HG02981 (cell line): ENCODE measurements at regions not wholly inside any gene's neighbourhood (a gene's known extent, or its start where the extent isn't known, plus 50 kb on each side); places are given as distances from the start of the nearest gene placed in this dataset.
"Not testable (repeated sequence)": the region's sequence is repeated elsewhere in the genome, so short reads cannot be mapped to it uniquely, and the experiment has no call there.

Experiments used
- ATAC-seq: cut with Tn5 transposase; IDR thresholded peaks from one replicate; pipeline ENCODE4 v1.9.1; 2021; ENCODE audit warnings: mild to moderate bottlenecking, moderate library complexity; ENCODE audit not compliant: unreplicated experiment

GRCh38 chr16:48057048-48057447 is 98.7 kb downstream of the ABCC12 start:
- no peak for ATAC-seq

- peak; percentile 70 for ATAC-seq
These were observed 100.8 kb downstream of the ABCC12 start for GRCh38 chr16:48054881-48055601.

GRCh38 chr16:48053418-48053745 is 102.4 kb downstream of the ABCC12 start:
- no peak for ATAC-seq

GRCh38 chr16:48052731-48053417 is 102.9 kb downstream of the ABCC12 start:
- ATAC-seq, result no peak

- no peak for ATAC-seq
These were observed 104.9 kb downstream of the ABCC12 start for GRCh38 chr16:48050871-48051270.

DNA sequence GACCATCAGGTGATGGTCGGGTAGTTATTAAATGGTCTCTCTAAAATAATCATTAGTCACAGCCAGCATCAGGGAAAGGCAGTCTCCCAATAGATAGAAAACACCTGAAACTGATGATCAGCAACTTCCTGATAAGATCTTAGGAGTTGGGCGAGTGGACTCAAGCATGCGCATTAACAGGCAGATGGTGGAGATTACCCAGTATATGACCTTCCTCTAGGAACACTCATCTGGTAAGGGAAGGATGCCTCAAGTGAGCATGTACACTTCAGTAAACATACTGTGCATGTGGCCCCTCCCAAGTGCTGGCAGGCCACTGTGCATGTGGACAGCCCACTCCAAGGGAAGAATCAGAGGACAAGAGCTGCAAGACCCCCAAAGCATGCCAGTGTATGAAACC is 105.9 kb downstream of the ABCC12 start:
- no peak for ATAC-seq

- ATAC-seq, result no peak
These were observed 108.1 kb downstream of the ABCC12 start for GRCh38 chr16:48047720-48048119.

GRCh38 chr16:48047241-48047640 is 108.6 kb downstream of the ABCC12 start:
- no peak for ATAC-seq

- ATAC-seq, result no peak
These were observed 111.7 kb downstream of the ABCC12 start for GRCh38 chr16:48044117-48044516.

DNA sequence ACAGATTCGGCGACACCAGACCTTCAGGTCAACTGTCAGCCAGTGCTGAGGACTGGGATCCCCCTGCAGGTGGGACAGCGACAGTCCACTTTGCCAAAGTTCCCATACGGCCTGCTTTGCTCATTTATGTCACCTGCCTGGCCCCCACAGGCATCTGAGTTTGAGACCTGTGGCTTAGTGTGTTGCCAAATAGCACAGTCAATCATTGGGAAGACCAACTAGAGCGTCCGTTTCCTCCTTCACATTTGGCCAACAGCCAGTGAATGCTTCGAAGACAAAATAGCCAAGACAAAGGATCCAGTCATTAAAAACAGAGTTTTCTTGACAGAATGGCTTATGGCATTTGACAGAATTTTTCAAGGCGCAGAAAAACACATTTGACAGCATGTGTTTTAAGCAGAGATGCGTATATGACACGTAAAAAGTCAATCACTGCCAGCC is 113.8 kb downstream of the ABCC12 start:
- no peak for ATAC-seq

- no peak for ATAC-seq
These were observed 120.7 kb downstream of the ABCC12 start for GRCh38 chr16:48035142-48035541.

GRCh38 chr16:48030926-48031325 is 124.9 kb downstream of the ABCC12 start:
- ATAC-seq, result no peak

DNA sequence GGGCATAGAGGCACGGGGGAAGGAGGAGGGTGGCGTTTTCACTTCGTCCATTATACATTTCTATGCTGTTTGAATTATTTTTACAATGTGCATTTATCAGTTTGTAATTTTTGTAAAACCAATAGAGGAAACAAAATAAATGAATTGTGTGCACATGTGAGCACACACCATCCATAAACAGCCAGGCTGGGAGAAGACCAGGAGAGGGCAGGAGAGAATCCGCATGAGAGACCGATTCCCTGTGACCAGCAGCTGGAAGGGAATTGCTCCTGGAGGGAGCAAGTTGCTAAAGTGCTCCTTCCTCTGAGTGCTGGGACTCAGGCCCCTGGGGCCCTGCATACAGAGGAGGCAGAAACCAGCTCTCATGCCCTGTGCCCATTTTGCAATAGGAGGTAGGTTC is 126.0 kb downstream of the ABCC12 start:
- ATAC-seq, result no peak

GRCh38 chr16:48025359-48025758 is 130.4 kb downstream of the ABCC12 start:
- ATAC-seq, result no peak

DNA sequence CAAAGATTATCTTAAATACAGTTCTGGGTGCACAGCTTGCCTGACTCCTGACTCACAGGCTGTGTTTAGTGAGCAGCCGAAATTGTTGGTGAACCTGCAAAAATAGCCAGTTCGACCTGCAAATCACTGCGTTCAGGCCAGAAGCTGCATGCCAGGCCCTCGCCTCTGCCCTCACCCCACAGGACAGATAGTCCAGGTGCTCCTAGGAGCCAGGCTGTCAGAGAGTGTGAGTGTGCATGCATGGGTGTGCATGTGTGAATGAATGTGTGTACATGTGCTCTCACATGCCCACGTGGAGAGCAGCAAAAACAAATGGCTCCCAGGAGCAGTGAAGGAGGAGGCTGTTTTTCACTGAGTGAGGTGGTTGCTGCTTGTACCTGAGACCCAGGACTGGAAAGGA is 131.8 kb downstream of the ABCC12 start:
- no peak for ATAC-seq

GRCh38 chr16:48022496-48022895 is 133.3 kb downstream of the ABCC12 start:
- ATAC-seq, result no peak

- not testable (repeated sequence) for ATAC-seq
These were observed 135.2 kb downstream of the ABCC12 start for GRCh38 chr16:48020617-48021016.

DNA sequence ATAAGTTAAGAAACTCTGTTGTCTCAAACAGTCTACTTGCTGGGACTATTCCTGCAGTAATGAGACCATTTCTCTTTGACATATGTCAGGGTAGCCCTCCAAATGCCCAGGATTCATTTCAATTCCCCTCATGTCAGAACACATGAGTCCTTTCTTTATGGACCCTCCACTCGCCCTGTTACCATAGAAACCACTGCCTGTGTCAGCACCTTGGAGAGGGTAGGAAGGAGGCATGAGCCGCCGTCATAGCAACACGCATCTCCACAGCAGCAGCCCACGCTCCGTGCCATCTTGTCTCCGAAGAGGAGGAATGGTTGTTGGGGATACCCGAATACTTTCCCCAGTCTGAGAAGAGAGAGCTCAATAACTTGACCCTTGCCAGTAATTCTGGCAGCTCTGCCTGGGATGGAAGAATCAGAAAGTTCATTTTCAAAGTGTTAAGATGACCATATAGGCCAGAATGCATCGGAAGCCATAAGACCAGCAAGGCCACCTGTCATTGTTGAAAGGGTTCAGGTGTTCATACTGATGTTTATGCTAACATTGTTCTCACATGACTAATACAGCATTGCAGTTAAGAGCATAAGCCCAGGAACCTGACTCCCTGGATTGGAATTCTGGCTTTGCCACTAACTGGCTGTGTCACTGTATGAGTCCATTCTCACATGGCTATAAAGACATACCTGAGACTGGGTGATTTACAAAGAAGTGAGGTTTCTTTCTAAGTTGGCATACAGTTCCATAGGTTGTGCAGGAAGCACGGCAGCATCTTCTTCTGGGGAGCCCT is 141.3 kb downstream of the ABCC12 start:
- ATAC-seq, result no peak

- no peak for ATAC-seq
These were observed 142.3 kb downstream of the ABCC12 start for GRCh38 chr16:48013491-48013901.

DNA sequence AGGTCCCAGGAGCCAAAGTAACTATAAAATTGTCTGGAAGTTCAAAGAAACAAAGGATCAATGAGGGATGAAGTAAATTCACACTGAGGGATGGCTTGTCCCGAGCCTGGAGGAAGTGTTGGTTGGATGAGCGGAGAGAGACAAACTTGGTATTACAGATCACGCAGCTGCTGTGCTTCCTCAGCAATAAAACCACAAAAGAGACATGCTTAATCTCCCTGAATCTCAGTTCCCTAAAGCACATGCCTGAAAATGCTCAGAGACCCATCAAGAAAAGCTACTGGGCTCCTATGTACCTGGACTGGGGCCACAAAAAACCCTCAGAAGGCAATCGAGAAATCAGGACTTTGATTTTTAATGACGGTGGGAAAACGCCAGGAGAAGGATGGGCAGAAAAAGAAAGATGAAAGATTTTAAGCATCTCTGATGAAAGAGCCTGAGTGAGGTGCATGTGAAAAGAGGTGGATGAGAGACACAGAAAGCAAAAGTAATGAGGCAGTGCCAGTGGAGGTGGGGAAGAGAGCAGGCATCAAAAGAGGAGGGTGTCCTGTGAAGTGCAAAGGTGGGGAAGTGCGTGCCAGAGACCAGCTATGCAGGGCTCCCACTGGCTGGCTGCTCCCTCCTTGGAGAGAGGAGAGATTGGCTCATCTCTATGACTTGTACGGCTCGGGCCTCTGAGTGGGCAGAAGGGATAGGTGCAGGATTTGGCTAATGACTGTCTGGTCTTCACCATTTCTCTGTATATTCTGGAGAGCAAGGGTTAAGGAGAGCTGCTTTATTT is 143.7 kb downstream of the ABCC12 start:
- no peak for ATAC-seq

GRCh38 chr16:48011466-48011865 is 144.3 kb downstream of the ABCC12 start:
- ATAC-seq, result no peak
